Adipocyte (in vitro differentiated cells): ENCODE measurements at regions not wholly inside any gene's neighbourhood (a gene's known extent, or its start where the extent isn't known, plus 50 kb on each side); places are given as distances from the start of the nearest gene placed in this dataset.

Source experiments
- DNase-seq: peaks from one replicate; pipeline ENCODE4 v3.0.0-alpha.2; 2015; ENCODE audit warnings: low read depth
- H3K27me3 ChIP-seq: replicated peaks from 2 replicates; pipeline ENCODE4 v1.7.0; 2013; ENCODE audit warnings: mild to moderate bottlenecking, low read length, moderate library complexity; ENCODE audit not compliant: control insufficient read depth, insufficient read depth
- H3K36me3 ChIP-seq: 2 replicates; pipeline ENCODE4 v1.7.0; 2013; ENCODE audit warnings: low read length, mild to moderate bottlenecking, moderate library complexity; ENCODE audit not compliant: control insufficient read depth, insufficient read depth, severe bottlenecking
- H3K4me1 ChIP-seq: 2 replicates; pipeline ENCODE4 v1.7.0; 2013; ENCODE audit warnings: mild to moderate bottlenecking, low read length, moderate library complexity; ENCODE audit not compliant: control insufficient read depth, insufficient read depth
- H3K4me3 ChIP-seq: 2 replicates; pipeline ENCODE4 v1.7.0; 2013; ENCODE audit warnings: mild to moderate bottlenecking, low read length, moderate library complexity
- H3K9ac ChIP-seq: 2 replicates; pipeline ENCODE4 v1.7.0; 2013; ENCODE audit warnings: mild to moderate bottlenecking, low read length, moderate library complexity
- H3K9me3 ChIP-seq: 2 replicates; pipeline ENCODE4 v1.7.0; 2013; ENCODE audit warnings: mild to moderate bottlenecking, low read length, moderate library complexity; ENCODE audit not compliant: control insufficient read depth

DNA sequence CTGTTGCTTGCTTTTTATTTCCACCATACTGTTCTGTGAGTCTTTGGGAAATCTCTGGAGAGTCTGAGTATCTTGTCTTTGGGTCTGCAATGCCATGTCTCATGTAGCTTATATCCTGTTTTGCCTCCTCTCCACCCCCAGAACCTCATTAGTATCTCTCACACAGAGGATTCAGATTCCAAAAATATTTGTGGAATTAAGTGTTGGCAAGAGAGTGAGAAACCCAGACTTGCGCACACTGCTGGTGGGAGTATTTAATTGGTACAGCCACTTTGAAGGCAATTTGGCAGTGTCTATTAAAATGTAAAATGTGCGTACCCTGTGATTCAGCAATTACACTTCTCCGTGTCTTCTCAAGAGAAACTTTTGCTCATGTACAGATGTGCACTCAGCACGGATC lies 68.6 kb downstream of the ZNF621 start:
- Histone ChIP-seq H3K4me1 (no peaks in the 10 kb centered on the region), H3K4me3 (no peak overlapping the region), H3K36me3 (no peaks in the 10 kb centered on the region), H3K9me3 (no peaks in the 10 kb centered on the region), H3K9ac (no peak overlapping the region), H3K27me3 (peaks cover 3% of the 10 kb centered on the region)
- no peak for DNase-seq

- no peaks in the 10 kb centered on the region for H3K4me1 ChIP-seq
- H3K36me3 ChIP-seq, result no peaks in the 10 kb centered on the region
- no peak overlapping the region for H3K9ac ChIP-seq
- H3K27me3 ChIP-seq, result peaks cover 3% of the 10 kb centered on the region
- no peak overlapping the region for H3K4me3 ChIP-seq
- no peaks in the 10 kb centered on the region for H3K9me3 ChIP-seq
- no peak for DNase-seq
Observed at GRCh38 chr3:40597441-40597840, 72.7 kb downstream of the ZNF621 start.

DNA sequence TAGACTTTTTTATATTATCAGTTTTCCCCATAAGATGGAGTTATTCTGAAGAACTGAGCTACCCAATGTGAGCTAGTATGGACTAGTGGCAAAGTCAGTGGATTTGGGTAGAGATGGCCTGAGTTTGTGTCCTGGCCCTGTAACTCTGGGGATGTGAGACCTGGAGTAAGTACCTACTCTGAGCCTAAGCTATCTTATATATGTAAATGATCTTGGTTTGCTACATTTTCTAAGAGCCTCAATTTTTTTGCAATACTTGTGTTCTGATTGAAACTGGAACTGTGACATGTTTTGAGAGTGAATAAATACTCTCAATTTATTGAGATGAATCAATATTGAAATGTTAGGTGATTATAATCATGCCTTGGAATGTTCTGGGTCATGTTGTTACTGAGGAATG lies 73.6 kb downstream of the ZNF621 start:
- no peak for DNase-seq
- no peak overlapping the region for H3K9ac ChIP-seq
- H3K9me3 ChIP-seq, result peaks cover 3% of the 10 kb centered on the region
- H3K36me3 ChIP-seq, result no peaks in the 10 kb centered on the region
- H3K4me1 ChIP-seq, result no peaks in the 10 kb centered on the region
- no peak overlapping the region for H3K4me3 ChIP-seq
- peaks cover 3% of the 10 kb centered on the region for H3K27me3 ChIP-seq

DNA sequence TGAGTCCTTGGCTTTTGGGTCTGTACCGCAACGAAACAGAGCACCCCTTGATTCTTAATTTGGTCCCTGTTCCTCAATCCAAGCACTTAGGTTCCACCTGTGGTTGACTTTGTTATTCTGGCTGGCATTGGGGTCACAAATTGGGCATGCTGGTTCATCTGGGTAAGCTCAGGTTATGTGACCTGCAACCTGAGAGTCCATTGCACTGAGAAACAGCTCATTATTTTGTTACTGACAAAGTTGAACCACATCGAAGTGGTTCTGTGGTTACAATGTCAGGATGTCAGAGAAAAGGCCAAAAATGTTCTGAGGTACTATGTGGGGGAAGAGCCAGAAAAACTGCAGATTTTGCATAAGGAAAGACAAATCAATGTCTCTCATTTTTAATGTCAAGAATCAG lies 74.2 kb downstream of the ZNF621 start:
- DNase-seq, result no peak
- H3K9ac ChIP-seq, result no peak overlapping the region

DNA sequence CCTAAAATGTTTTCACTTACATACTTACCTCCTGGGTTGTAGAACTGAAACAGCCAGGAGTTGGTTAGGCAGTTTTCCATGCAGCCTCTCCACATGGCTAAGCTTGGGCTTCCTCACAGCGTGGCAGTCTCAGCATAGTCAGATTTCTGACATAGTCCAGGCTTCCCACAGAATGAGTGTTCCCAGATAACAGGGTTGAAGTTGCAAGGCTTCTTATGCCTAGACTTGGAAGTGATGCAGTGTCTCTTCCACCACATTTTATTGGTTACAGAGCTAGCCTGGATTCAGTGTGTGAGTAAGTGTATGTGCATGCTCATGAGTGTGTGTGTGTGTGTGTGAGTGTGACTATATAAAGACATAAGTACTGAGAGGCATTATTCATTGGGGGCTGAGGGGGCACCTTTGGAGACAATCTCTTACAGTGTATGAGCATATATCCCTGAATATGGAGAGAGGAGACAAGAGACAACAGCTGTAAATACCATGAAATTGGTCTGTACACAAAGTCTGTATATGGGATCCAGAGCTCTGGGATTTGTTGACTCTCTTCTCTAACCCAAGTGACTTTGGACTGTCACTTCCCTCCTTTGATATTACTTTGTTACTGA lies 78.1 kb downstream of the ZNF621 start:
- no peak for DNase-seq
- peaks cover 6% of the 10 kb centered on the region for H3K4me1 ChIP-seq
- H3K36me3 ChIP-seq, result no peaks in the 10 kb centered on the region
- peaks cover 5% of the 10 kb centered on the region for H3K27me3 ChIP-seq
- no peak overlapping the region for H3K9ac ChIP-seq
- H3K4me3 ChIP-seq, result no peak overlapping the region
- peaks cover 3% of the 10 kb centered on the region for H3K9me3 ChIP-seq

More for the DNA sequence above, 74.2 kb downstream of the ZNF621 start:
- Histone ChIP-seq H3K36me3 (no peaks in the 10 kb centered on the region), H3K27me3 (peaks cover 3% of the 10 kb centered on the region), H3K9me3 (peaks cover 3% of the 10 kb centered on the region), H3K4me1 (no peaks in the 10 kb centered on the region), H3K4me3 (no peak overlapping the region)

DNA sequence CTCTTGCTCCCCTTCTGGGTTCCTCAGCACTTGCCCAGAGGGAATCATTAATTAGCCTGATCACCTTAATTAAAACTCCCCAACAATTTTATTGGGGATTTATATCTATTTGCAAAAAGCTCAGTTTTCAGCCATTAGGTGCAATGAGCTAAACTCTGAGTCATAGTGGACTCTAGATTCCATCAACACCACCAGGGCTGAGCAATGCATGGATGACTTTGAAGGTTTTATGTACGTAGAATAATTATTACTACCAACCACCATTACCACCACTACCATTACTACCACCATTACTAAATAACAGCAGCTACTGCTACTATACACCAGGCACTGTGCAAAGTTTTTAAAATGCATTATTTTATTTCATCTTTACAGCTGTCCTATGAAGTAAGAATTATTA lies 81.2 kb downstream of the ZNF621 start:
- no peaks in the 10 kb centered on the region for H3K36me3 ChIP-seq
- H3K4me3 ChIP-seq, result no peak overlapping the region
- peaks cover 6% of the 10 kb centered on the region for H3K4me1 ChIP-seq
- peaks cover 3% of the 10 kb centered on the region for H3K9me3 ChIP-seq
- H3K9ac ChIP-seq, result no peak overlapping the region
- H3K27me3 ChIP-seq, result peaks cover 5% of the 10 kb centered on the region
- DNase-seq, result no peak

GRCh38 chr3:40608091-40608490 lies 83.3 kb downstream of the ZNF621 start:
- DNase-seq, result no peak
- peaks cover 5% of the 10 kb centered on the region for H3K27me3 ChIP-seq
- no peak overlapping the region for H3K4me3 ChIP-seq
- H3K9ac ChIP-seq, result no peak overlapping the region
- no peaks in the 10 kb centered on the region for H3K9me3 ChIP-seq
- peaks cover 6% of the 10 kb centered on the region for H3K4me1 ChIP-seq
- H3K36me3 ChIP-seq, result no peaks in the 10 kb centered on the region

- Histone ChIP-seq H3K9me3 (no peaks in the 10 kb centered on the region), H3K4me3 (no peak overlapping the region), H3K9ac (no peak overlapping the region), H3K27me3 (peaks cover 19% of the 10 kb centered on the region), H3K4me1 (no peaks in the 10 kb centered on the region), H3K36me3 (no peaks in the 10 kb centered on the region)
- no peak for DNase-seq
Observed at GRCh38 chr3:40613306-40613705, 88.5 kb downstream of the ZNF621 start.

- peak overlapping the region; percentile 9 for H3K9ac ChIP-seq
- H3K36me3 ChIP-seq, result no peaks in the 10 kb centered on the region
- H3K9me3 ChIP-seq, result no peaks in the 10 kb centered on the region
- DNase-seq, result no peak
- peak overlapping the region; percentile 51 for H3K4me3 ChIP-seq
- H3K27me3 ChIP-seq, result peaks cover 19% of the 10 kb centered on the region
- no peaks in the 10 kb centered on the region for H3K4me1 ChIP-seq
Observed at GRCh38 chr3:40615110-40615915, 90.6 kb downstream of the ZNF621 start.

DNA sequence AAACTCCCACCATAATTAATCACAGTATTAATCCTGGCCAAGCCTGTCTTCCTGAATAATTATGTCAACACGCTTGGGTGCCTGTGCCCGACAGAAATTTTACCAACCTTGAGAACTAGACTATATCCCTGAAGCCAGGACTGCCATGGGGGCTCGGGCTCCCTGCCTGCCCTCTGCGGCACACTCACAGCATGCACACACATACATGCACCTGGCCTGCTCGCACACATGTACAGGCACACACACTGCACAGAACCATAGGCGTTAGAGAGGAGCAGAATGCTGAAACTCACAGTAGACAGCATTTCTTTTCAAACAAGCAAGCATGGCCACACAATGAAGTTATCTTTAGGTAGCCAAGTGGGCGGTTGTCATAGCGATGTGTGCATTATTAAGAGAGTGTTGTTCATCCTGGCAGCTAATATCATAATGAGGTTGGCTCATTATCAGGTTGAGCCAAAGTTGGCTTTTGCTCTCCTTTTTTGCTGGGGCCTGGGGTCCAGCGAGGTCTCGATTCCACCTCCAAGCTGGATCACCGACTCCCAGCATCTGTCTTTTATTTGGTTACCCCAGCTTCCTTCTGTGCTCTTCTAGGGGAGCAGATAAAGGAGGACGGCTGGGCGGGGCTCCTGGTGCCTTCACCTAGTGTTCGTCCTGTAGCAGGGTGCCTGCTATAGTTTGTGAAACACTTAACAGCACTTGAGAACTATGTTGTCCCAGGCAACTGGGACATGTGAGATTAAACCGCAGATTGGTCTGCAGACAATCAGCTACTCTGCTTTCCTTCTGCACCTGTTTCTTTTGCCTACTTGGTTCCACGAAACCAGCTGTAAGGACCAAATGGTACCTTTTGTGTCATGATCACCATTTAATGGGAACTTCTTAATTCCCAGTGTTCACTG lies 91.4 kb downstream of the ZNF621 start:
- no peak for DNase-seq
- H3K4me3 ChIP-seq, result peak overlapping the region; percentile 51
- peak overlapping the region; percentile 9 for H3K9ac ChIP-seq

DNA sequence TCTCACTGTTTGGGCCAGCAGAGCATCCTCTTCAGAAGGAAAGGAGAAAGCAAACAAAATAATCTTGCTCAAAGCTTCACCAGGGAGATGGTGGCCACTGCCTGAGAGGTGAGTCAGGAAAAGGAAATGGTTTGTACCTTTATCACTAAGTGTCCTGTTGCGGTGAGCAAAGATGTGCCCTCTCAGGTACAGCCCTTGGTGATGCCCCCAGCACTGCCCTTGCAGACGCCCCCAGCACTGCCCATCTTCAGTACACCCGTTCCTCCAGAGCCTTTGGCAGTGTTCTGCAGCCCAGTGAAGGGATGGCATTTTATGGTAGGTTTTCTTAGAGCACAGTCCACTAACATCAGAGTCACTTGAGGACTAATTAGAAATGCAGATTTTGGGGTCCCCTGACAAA lies 92.3 kb downstream of the ZNF621 start:
- H3K36me3 ChIP-seq, result no peaks in the 10 kb centered on the region
- no peak for DNase-seq

More for the DNA sequence above, 91.4 kb downstream of the ZNF621 start:
- Histone ChIP-seq H3K36me3 (no peaks in the 10 kb centered on the region), H3K27me3 (peaks cover 19% of the 10 kb centered on the region), H3K4me1 (no peaks in the 10 kb centered on the region), H3K9me3 (no peaks in the 10 kb centered on the region)

More for the DNA sequence above, 92.3 kb downstream of the ZNF621 start:
- no peaks in the 10 kb centered on the region for H3K9me3 ChIP-seq
- no peak overlapping the region for H3K4me3 ChIP-seq
- H3K4me1 ChIP-seq, result no peaks in the 10 kb centered on the region
- peaks cover 19% of the 10 kb centered on the region for H3K27me3 ChIP-seq
- no peak overlapping the region for H3K9ac ChIP-seq
